ENCODE measurements at regions not wholly inside any gene's neighbourhood (a gene's known extent, or its start where the extent isn't known, plus 50 kb on each side); places are given as distances from the start of the nearest gene placed in this dataset.

- DNase-seq (ENCODE audit: low read depth in 2 of 2, low spot score in 1 of 2), result no peak
Observed at GRCh38 chr16:85187886-85188285, 75.6 kb upstream of the CIBAR2 start.

- no peak for DNase-seq (ENCODE audit: low read depth in 2 of 2, low spot score in 1 of 2)
Observed at GRCh38 chr16:85188822-85189672, 76.8 kb upstream of the CIBAR2 start.

GRCh38 chr16:85190572-85190971 is 78.3 kb upstream of the CIBAR2 start:
- DNase-seq (ENCODE audit: low read depth in 2 of 2, low spot score in 1 of 2), result no peak

- no peak for DNase-seq (ENCODE audit: low read depth in 2 of 2, low spot score in 1 of 2)
Observed at GRCh38 chr16:85191341-85191965, 79.2 kb upstream of the CIBAR2 start.

- no peak for DNase-seq (ENCODE audit: low read depth in 2 of 2, low spot score in 1 of 2)
Observed at GRCh38 chr16:85192238-85193114, 80.2 kb upstream of the CIBAR2 start.

DNA sequence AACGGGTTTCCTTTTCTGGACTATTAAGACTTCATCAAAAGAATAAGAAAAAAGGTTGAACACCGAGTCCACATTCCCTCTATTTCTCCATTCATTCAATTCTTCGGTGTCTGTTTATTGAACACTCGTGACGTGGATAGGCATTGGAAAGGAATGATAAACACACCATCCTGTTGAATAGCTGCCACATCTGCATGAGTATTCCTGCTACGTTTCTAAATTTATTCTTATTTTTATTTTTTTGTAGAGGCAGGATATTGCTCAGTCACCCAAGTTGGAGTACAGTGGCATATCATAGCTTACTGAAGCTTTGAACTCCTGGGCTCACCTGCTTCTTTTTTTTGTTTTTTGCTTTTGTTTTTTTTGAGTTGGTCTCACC is 80.8 kb upstream of the CIBAR2 start:
- DNase-seq (ENCODE audit: low read depth in 2 of 2, low spot score in 1 of 2), result no peak

DNA sequence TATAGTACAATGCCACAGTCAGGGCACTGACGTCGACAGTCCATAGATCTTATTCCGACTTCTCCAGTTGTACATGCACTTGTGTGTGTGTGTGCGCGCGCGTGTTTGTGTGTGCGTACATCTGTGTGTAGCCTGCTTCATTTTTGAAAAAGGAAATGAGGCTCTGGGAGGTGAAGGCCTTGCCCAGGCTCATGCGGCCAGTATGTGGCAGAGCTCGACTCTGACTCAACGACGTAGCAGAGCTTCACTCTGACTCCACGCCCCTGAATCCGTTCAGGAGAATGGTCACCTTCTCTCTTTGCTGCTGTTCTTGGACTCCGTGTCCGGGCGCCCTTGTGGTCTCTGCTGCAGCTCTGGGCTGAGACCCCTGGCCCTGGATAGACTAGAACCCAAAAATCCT is 81.6 kb upstream of the CIBAR2 start:
- no peak for DNase-seq (ENCODE audit: low read depth in 2 of 2, low spot score in 1 of 2)

- DNase-seq (ENCODE audit: low read depth in 2 of 2, low spot score in 1 of 2), result no peak
Observed at GRCh38 chr16:85194307-85195270, 82.3 kb upstream of the CIBAR2 start.

- no peak for DNase-seq (ENCODE audit: low read depth in 2 of 2, low spot score in 1 of 2)
Observed at GRCh38 chr16:85195271-85195647, 83.0 kb upstream of the CIBAR2 start.

- no peak for DNase-seq (ENCODE audit: low read depth in 2 of 2, low spot score in 1 of 2)
Observed at GRCh38 chr16:85195900-85196772, 83.9 kb upstream of the CIBAR2 start.

- DNase-seq (ENCODE audit: low read depth in 2 of 2, low spot score in 1 of 2), result no peak
Observed at GRCh38 chr16:85196976-85197375, 84.7 kb upstream of the CIBAR2 start.

GRCh38 chr16:85197611-85198566 is 85.6 kb upstream of the CIBAR2 start:
- DNase-seq (ENCODE audit: low read depth in 2 of 2, low spot score in 1 of 2), result no peak

DNA sequence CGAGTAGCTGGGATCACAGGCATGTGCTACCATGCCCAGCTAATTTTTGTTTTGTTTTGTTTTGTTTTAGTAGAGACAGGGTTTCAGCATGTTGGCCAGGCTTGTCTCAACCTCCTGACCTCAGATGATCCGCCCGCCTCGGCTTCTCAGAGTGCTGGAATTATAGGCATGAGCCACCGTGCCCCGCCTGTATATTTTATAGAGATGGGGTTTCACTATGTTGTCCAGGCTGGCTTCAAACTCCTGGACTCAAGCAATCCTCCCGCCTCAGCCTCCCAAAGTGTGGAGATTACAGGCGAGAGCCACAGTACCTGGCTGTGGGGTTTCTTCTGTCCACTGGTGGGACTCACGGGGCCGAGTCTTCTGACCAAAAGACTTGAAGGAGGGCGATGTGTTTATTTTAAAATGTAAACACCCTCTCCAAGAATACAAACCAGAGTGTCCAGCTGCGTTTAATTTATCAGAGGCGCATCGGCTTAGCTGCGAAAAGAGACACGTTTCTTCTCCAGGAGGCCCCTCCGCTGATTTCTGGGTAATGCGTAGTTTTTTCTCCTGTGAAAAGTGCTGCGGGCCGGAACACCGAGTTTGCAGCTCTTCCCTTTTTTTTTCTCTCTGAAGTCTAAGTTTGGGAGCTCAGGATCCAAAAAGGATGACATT is 86.9 kb upstream of the CIBAR2 start:
- no peak for DNase-seq (ENCODE audit: low read depth in 2 of 2, low spot score in 1 of 2)

GRCh38 chr16:85199880-85200279 is 87.6 kb upstream of the CIBAR2 start:
- DNase-seq (ENCODE audit: low read depth in 2 of 2, low spot score in 1 of 2), result no peak

DNA sequence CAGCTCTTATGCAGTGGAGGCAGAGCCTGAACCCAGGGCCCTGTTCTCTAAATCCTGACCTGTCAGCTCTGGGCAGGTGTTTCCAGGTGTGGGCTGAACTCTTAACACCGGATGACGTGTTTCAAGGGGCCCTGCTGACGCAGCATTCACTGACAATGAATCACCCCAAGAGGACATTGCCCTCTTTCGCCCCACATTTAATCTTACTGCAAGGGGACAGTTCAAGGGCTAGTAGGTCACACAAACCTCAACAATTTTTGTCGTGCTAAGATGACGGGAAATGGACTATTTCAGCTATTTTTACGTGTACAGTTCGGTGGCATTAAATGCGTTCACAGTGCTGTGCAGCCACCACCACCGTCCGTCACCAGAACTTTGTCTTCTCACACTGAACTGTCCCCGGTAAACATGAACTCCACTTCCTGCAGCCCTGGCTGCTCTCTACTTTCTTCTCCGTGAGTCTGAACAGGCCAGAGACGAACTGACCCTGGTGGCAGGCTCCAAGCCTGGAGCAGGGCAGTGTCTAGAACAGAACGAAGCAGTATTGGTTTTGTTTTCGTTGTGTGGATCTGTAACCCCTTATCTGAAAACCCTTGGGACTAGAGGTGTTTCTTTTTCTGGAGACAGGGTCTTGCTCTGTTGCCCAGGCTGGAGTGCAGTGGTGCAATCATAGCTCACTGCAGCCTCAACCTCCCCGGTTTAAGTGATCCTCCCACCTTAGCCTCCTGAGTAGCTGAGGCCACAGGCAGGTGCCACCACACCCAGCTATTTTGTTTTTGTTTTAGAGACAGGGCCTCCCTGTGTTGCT is 88.4 kb upstream of the CIBAR2 start:
- no peak for DNase-seq (ENCODE audit: low read depth in 2 of 2, low spot score in 1 of 2)

DNA sequence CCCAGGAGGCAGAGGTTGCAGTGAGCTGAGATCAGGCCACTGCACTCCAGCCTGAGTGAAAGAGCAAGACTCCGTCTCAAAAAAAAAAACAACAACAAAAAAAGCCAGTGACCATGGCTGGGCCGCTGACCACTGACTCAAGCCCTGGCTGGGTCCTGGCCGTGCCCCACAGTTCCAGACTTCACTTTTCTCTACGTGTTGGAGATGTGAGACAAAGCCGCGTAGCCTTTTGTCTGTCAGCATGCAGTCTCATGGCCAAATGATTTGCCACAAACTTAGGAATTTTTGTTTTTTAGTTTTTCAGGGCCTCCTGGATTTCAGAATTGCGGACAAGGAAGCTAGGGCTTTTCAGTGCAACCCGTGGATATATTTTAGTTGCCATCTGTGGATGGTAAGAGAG is 89.3 kb upstream of the CIBAR2 start:
- DNase-seq (ENCODE audit: low read depth in 2 of 2, low spot score in 1 of 2), result no peak

GRCh38 chr16:85202051-85202601 is 89.9 kb upstream of the CIBAR2 start:
- no peak for DNase-seq (ENCODE audit: low read depth in 2 of 2, low spot score in 1 of 2)

Data from stimulated activated CD8-positive, alpha-beta memory T cell treated with anti-CD3 and anti-CD28 coated beads, Interleukin-4, amount 100 ng/mL, for 4 hours (primary cell).